Ovary (tissue), 7 donors: ENCODE measurements at regions not wholly inside any gene's neighbourhood (a gene's known extent, or its start where the extent isn't known, plus 50 kb on each side); places are given as distances from the start of the nearest gene placed in this dataset.
A peak's percentile ranks its signal among the peaks of the same experiment; 100 is the strongest.
"Not testable (repeated sequence)": the region's sequence is repeated elsewhere in the genome, so short reads cannot be mapped to it uniquely, and the experiment has no call there.

Experiments
- DNase-seq, 5 donors: peaks; one replicate each; pipeline ENCODE4 v3.0.0-alpha.2; 2019 to 2020
- H3K27ac ChIP-seq, 2 donors: fragments of 200-600 bp; one replicate each; pipeline versions ENCODE4 v1.5.1 to v1.8.0; 2019 to 2022
- H3K27me3 ChIP-seq: fragments of 200-600 bp; one replicate; pipeline ENCODE4 v1.8.0; 2022
- H3K36me3 ChIP-seq: fragments of 200-600 bp; sonication (generic); one replicate; pipeline ENCODE4 v1.5.1; 2019
- H3K4me1 ChIP-seq: one replicate; pipeline ENCODE4 v1.8.1; 2013; ENCODE audit warnings: mild to moderate bottlenecking, moderate library complexity; ENCODE audit not compliant: insufficient read depth
- H3K4me3 ChIP-seq: fragments of 200-600 bp; sonication (generic); one replicate; pipeline ENCODE4 v1.5.1; 2017
- H3K9me3 ChIP-seq, 2 donors: fragments of 200-600 bp in 1 of 2; sonication (generic) in 1 of 2; one replicate each; pipeline versions ENCODE4 v1.5.1 to v1.8.1; 2013 to 2019; ENCODE audit warnings: mild to moderate bottlenecking in 1 of 2, moderate library complexity in 1 of 2
- EP300 ChIP-seq: sonication (generic); formaldehyde crosslinking; IDR thresholded peaks from one replicate; pipeline ENCODE4 v1.6.1; 2017; ENCODE audit warnings: antibody characterized with exemption
- POLR2A ChIP-seq: fragments of 450-650 bp; IDR thresholded peaks from one replicate; pipeline ENCODE4 v1.6.1; 2017; ENCODE audit warnings: antibody characterized with exemption, mild to moderate bottlenecking, moderate library complexity
- WGBS, 3 donors: extraction: QIAGEN DNeasy Blood & Tissue Kit in 1 of 3; methylation state at CpG; one replicate each; pipeline versions ENCODE4 v1.1.5 to v1.1.7; 2013 to 2017; 5-methylcytosine and 5-hydroxymethylcytosine counted together
- intact Hi-C, 4 donors: fragments of 100-400 bp; cut with DNase I; formaldehyde crosslinking; loops; one replicate each; pipeline versions ENCODE4 v1.11.0 to v1.15.1; 2022 to 2023
- TF ChIP-seq, protein P1 (sequence below), 3 donors: fragments of 450-650 bp in 2 of 3; fragments of 200-600 bp in 1 of 3; IDR thresholded peaks; one replicate each; pipeline versions ENCODE4 v1.5.1 to v1.8.0; 2016 to 2022; ENCODE audit warnings: antibody characterized with exemption in 3 of 3, mild to moderate bottlenecking in 1 of 3
- donor health status: DM: no; HTN: no; CAD: no; lungs with moderate emphysema.
- donor health status: DM: no; HTN: no; CAD: no.
- donor health status: Bipolar disorder and iron deficiency.
- donor health status: DM: no; HTN: no; CAD: no.
- donor health status: DM: yes; HTN: yes; CAD: no.

DNA sequence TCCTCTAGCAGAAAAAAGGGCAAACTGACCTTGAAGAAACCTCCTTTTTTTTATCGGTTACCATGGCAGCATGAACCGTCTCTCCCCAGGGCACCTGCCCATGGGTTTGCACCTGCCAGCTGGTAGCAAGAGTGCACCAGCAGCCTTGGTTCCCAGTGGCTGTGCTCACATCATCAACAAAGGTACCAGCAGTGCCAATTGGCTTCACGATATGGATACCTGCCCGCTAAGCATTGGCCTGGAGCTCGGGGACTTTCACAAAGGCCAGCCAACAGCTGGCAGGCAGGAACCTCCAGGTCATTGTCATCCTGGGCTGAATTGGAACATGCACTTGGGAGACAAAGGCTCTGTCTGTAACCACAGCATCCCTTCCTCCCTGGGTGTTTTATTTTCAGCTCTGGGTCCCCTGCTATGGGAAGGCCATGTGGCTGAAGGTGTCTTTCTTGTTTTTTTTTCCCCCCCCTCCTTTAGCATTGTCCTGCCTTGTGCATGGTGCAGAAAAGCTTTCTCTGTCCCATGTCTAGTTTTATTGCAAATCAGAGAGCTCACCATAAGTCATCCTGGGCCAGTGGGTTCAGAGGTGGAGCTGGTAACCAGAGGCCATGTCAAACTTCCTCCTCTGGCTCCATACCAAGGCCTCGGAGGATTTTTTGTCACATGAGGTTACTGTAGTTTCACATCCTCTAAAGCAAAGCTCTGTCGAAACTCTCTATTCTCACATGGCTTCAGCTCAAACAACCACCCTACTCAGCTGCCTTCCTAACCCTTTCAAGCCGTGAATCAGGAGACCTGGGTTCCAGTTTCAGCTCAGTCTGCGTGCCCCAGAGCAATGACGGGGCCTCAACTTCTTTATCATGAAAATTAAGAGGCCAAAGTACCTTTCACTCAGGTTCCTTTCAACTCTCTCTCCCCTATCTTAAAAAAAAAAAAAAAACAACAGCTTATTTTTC is 145.5 kb upstream of the MAP3K1 start:
- WGBS, 3 donors: 64 to 74% (median 66%) methylated on average over 10 of the region's 10 CpGs
- intact Hi-C loops: no loop called here
- Histone ChIP-seq H3K9me3 (no peaks in the 10 kb centered on the region), H3K27ac (no peak overlapping the region), H3K4me1 (no peaks in the 10 kb centered on the region), H3K27me3 (no peaks in the 10 kb centered on the region), H3K36me3 (no peaks in the 10 kb centered on the region), H3K4me3 (no peak overlapping the region)
- DNase-seq: peak in 1 of 5 donors; percentile 28
- no peak for TF ChIP-seq EP300
- TF ChIP-seq POLR2A: no peak
- TF ChIP-seq, protein P1, sequence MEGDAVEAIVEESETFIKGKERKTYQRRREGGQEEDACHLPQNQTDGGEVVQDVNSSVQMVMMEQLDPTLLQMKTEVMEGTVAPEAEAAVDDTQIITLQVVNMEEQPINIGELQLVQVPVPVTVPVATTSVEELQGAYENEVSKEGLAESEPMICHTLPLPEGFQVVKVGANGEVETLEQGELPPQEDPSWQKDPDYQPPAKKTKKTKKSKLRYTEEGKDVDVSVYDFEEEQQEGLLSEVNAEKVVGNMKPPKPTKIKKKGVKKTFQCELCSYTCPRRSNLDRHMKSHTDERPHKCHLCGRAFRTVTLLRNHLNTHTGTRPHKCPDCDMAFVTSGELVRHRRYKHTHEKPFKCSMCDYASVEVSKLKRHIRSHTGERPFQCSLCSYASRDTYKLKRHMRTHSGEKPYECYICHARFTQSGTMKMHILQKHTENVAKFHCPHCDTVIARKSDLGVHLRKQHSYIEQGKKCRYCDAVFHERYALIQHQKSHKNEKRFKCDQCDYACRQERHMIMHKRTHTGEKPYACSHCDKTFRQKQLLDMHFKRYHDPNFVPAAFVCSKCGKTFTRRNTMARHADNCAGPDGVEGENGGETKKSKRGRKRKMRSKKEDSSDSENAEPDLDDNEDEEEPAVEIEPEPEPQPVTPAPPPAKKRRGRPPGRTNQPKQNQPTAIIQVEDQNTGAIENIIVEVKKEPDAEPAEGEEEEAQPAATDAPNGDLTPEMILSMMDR (IDR thresholded peaks at IDR 0.05): no peak

DNA sequence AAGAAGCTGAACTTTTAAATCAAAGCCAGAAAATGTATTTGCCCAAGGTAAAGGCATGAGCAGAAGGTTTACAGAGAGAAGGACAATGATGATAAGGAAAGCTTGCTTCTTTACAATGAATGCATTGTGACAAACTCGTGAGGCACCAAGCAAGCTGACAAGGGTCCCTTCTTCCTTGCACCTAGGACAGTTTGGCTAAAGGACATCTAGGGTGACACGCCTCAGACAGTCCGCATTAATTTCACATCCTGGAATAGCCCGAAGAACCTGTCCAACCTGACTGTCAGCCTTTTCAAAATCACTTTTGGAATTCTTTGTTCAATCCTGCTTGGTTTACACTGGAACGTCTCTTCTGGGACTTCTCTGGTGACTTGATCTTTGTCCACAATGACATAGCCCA is 146.4 kb upstream of the MAP3K1 start:
- TF ChIP-seq POLR2A (no peak), EP300 (no peak)
- TF ChIP-seq, protein P1 (IDR thresholded peaks at IDR 0.05): no peak
- H3K27ac ChIP-seq: no peak overlapping the region
- DNase-seq: no peak
- intact Hi-C loops: no loop called here
- H3K9me3 ChIP-seq: no peaks in the 10 kb centered on the region
- H3K4me1 ChIP-seq: no peaks in the 10 kb centered on the region
- 74 to 78% (median 75%) methylated on average over 5 of the region's 5 CpGs for WGBS, 3 donors
- H3K36me3 ChIP-seq: no peaks in the 10 kb centered on the region
- no peaks in the 10 kb centered on the region for H3K27me3 ChIP-seq
- no peak overlapping the region for H3K4me3 ChIP-seq

DNA sequence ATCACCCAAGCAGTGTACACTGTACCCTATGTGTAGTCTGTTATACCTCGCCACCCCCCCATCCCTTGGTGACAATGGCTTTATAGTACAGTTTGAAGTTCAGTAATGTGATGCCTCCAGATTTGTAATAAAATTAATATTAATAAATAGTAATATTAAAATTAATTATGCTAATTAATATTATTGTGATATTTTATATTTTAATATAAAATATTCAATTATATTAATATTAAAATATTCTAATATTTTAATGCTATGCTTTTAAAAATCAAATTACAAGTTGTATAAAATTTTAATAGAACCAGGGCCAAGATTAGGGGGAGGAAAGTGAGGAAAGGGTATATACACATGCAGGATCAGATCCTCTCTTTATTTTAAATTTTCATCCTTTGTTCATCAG is 147.7 kb upstream of the MAP3K1 start:
- TF ChIP-seq POLR2A: no peak
- no peak for TF ChIP-seq EP300
- TF ChIP-seq, protein P1 (IDR thresholded peaks at IDR 0.05): no peak
- Histone ChIP-seq H3K4me3 (no peak overlapping the region), H3K27me3 (no peaks in the 10 kb centered on the region), H3K36me3 (no peaks in the 10 kb centered on the region), H3K4me1 (no peaks in the 10 kb centered on the region), H3K27ac (no peak overlapping the region), H3K9me3 (no peaks in the 10 kb centered on the region)
- 92 to 99% (median 96%) methylated on average over 1 of the region's 1 CpG for WGBS, 3 donors
- DNase-seq: no peak
- intact Hi-C loops: no loop called here

DNA sequence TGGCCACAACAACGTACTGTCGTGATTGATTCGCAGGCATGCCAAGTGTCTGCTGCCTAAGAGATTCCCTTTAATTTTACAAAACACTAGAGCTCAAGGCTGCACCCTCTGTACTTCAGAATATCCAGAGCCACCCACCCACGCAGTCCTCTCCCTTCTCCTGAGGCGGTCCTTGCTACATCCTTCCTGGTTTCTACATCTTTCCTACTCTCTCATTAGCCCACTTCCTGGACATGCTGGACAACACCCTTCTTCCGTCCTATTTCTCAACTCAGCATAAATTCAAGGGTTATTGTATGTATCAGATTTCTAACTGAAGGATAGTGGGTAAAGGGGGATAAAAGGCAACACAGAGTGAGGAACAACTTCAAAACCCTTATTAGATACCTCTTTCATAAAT is 148.4 kb upstream of the MAP3K1 start:
- TF ChIP-seq, protein P1 (IDR thresholded peaks at IDR 0.05): no peak
- TF ChIP-seq EP300 (no peak), POLR2A (no peak)
- H3K4me1 ChIP-seq: no peaks in the 10 kb centered on the region
- H3K27me3 ChIP-seq: no peaks in the 10 kb centered on the region
- no peak for DNase-seq
- H3K4me3 ChIP-seq: no peak overlapping the region
- no peaks in the 10 kb centered on the region for H3K9me3 ChIP-seq
- H3K27ac ChIP-seq: no peak overlapping the region
- intact Hi-C loops: no loop called here
- H3K36me3 ChIP-seq: no peaks in the 10 kb centered on the region
- 86 to 95% (median 93%) methylated on average over 6 of the region's 6 CpGs for WGBS, 3 donors

DNA sequence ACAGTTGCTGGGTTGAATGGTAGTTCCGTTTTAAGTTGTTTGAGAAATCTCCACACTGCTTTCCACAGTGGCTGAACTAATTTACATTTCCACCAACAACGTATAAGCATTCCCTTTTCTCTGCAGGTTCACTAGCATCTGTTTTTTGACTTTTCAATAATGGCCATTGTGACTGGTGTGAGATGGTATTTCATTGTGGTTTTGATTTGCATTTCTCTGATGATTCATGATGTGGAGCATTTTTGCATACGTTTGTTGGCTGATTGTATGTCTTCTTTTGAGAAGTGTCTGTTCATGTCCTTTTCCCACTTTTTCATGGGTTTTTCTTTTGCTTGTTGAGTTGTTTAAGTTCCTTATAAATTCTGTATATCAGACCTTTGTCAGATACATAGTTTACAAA is 150.2 kb upstream of the MAP3K1 start:
- WGBS, 3 donors: 82 to 87% (median 86%) methylated on average over 3 of the region's 3 CpGs
- not testable (repeated sequence) for H3K27me3 ChIP-seq

More for the DNA sequence above, 150.2 kb upstream of the MAP3K1 start:
- H3K4me1 ChIP-seq, intact Hi-C loops, DNase-seq, H3K27ac ChIP-seq, H3K36me3 ChIP-seq, H3K4me3 ChIP-seq, H3K9me3 ChIP-seq: not testable (repeated sequence)
